MCF 10A (cell line): ENCODE measurements at regions not wholly inside any gene's neighbourhood (a gene's known extent, or its start where the extent isn't known, plus 50 kb on each side); places are given as distances from the start of the nearest gene placed in this dataset.

Experiments
- BruUV-seq: library from RNA; stranded (reverse); fragments of 400-500 nt; replicated peaks from 2 replicates; lab custom pipeline; 2021; lab: Mats Ljungman, UMichigan
- CTCF ChIA-PET: fragments of 300-600 bp; sonication (Branson Sonifier 250); formaldehyde crosslinking; extraction: SDS; loops from one replicate; lab custom pipeline; 2021; ENCODE audit warnings: antibody characterized with exemption, inconsistent platforms; lab: Yijun Ruan, JAX
- POLR2A ChIA-PET: fragments of 300-600, 350-650 bp; sonication (Branson Sonifier 250); formaldehyde crosslinking; extraction: SDS; loops from one replicate; lab custom pipeline; 2020; ENCODE audit warnings: antibody characterized with exemption, inconsistent platforms; lab: Yijun Ruan, JAX
- DNase-seq: peaks from one replicate; pipeline ENCODE4 v3.0.0-alpha.2; 2018; ENCODE audit not compliant: unreplicated experiment
- H3K27ac Mint-ChIP-seq: one replicate; pipeline ENCODE4 v1.8.0; 2022; ENCODE audit warnings: mild to moderate bottlenecking, low read depth, mixed read lengths; ENCODE audit not compliant: unreplicated experiment
- H3K27me3 Mint-ChIP-seq: one replicate; pipeline ENCODE4 v1.8.0; 2022; ENCODE audit warnings: mixed read lengths; ENCODE audit not compliant: insufficient read depth, unreplicated experiment
- H3K36me3 Mint-ChIP-seq: one replicate; pipeline ENCODE4 v1.8.0; 2022; ENCODE audit warnings: mild to moderate bottlenecking, moderate library complexity, mixed read lengths; ENCODE audit not compliant: insufficient read depth, unreplicated experiment
- H3K4me1 Mint-ChIP-seq: one replicate; pipeline ENCODE4 v1.8.0; 2022; ENCODE audit warnings: mixed read lengths; ENCODE audit not compliant: insufficient read depth, unreplicated experiment
- H3K4me3 Mint-ChIP-seq: one replicate; pipeline ENCODE4 v1.8.0; 2022; ENCODE audit warnings: mild to moderate bottlenecking, moderate library complexity, mixed read lengths; ENCODE audit not compliant: unreplicated experiment
- H3K9me3 Mint-ChIP-seq: one replicate; pipeline ENCODE4 v1.8.0; 2022; ENCODE audit warnings: mixed read lengths; ENCODE audit not compliant: unreplicated experiment
- CTCF ChIP-seq: fragments of 200-600 bp; IDR thresholded peaks from one replicate; pipeline ENCODE4 v1.8.0; 2022; ENCODE audit warnings: antibody characterized with exemption, mild to moderate bottlenecking; ENCODE audit not compliant: unreplicated experiment
- intact Hi-C: fragments of 100-400 bp; cut with micrococcal nuclease; formaldehyde crosslinking; loops from 2 replicates; pipeline ENCODE4 v1.14.1; 2022

GRCh38 chr10:123529146-123529760, 136.9 kb upstream of the GPR26 start:
- intact Hi-C loops: no loop called here
- BruUV-seq: no TSS peak
- H3K27me3 Mint-ChIP-seq: no peaks in the 10 kb centered on the region
- POLR2A ChIA-PET: no interaction called here
- H3K27ac Mint-ChIP-seq: no peak overlapping the region
- H3K36me3 Mint-ChIP-seq: no peaks in the 10 kb centered on the region
- H3K4me3 Mint-ChIP-seq: no peak overlapping the region
- DNase-seq: no peak
- CTCF ChIA-PET: no interaction called here
- no peaks in the 10 kb centered on the region for H3K4me1 Mint-ChIP-seq
- H3K9me3 Mint-ChIP-seq: no peaks in the 10 kb centered on the region
- no peak for TF ChIP-seq CTCF

GRCh38 chr10:123530166-123530870, 135.8 kb upstream of the GPR26 start:
- intact Hi-C loops: loop anchor here (10.0 kb wide), 1 partner anchor 136 kb away; no protein-coding TSS in a partner anchor
- Mint-ChIP-seq H3K36me3 (no peaks in the 10 kb centered on the region), H3K27ac (no peak overlapping the region), H3K4me3 (no peak overlapping the region), H3K4me1 (no peaks in the 10 kb centered on the region), H3K9me3 (no peaks in the 10 kb centered on the region), H3K27me3 (no peaks in the 10 kb centered on the region)
- POLR2A ChIA-PET: no interaction called here
- TF ChIP-seq CTCF: no peak
- no peak for DNase-seq
- CTCF ChIA-PET: interaction anchor here (0.6 kb wide), 1 partner anchor 945 kb away, joined by 3 read pairs; no protein-coding TSS in a partner anchor
- BruUV-seq: no TSS peak

- BruUV-seq: no TSS peak
- H3K27me3 Mint-ChIP-seq: no peaks in the 10 kb centered on the region
These were observed 130.8 kb upstream of the GPR26 start for GRCh38 chr10:123535386-123535785.

More at GRCh38 chr10:123535386-123535785, 130.8 kb upstream of the GPR26 start:
- Mint-ChIP-seq H3K9me3 (peaks cover 6% of the 10 kb centered on the region), H3K27ac (no peak overlapping the region), H3K36me3 (no peaks in the 10 kb centered on the region), H3K4me3 (no peak overlapping the region), H3K4me1 (peaks cover 14% of the 10 kb centered on the region)
- TF ChIP-seq CTCF: no peak
- POLR2A ChIA-PET: no interaction called here
- no peak for DNase-seq
- CTCF ChIA-PET: no interaction called here
- intact Hi-C loops: loop anchor here (10.0 kb wide), 1 partner anchor 141 kb away; no protein-coding TSS in a partner anchor
